ENCODE measurements at regions not wholly inside any gene's neighbourhood (a gene's known extent, or its start where the extent isn't known, plus 50 kb on each side); places are given as distances from the start of the nearest gene placed in this dataset.
"Not testable (repeated sequence)": the region's sequence is repeated elsewhere in the genome, so short reads cannot be mapped to it uniquely, and the experiment has no call there.

DNA sequence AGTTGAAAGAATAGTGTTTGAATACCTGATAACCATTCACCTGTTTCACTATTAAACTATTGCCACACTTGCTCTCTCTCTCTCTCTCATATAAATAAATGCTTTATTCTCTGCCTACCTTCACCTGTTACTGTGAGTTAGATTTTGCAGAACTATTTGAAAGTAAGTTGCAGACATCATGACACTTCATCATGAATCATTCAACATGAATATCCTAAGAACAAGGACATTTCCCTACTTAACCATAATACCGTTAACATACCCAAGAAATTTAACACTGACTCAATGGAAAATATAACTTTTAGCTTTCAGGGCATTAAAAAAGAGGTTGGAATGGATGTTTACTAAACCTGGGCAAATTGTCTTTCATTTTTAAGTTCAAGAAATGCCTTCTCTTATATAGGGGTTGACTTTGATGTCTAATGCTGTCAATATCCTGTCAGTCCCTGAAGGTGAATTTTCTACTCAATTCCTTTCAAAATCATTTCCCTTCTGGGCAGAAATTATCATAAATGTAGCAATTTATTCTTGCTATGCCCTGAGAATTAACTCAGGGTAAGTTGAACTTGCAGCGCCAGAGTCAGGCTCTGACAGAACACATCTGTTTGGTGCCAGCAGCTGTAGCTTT lies 582.6 kb upstream of the TLE4 start:
- no peak for DNase-seq

DNA sequence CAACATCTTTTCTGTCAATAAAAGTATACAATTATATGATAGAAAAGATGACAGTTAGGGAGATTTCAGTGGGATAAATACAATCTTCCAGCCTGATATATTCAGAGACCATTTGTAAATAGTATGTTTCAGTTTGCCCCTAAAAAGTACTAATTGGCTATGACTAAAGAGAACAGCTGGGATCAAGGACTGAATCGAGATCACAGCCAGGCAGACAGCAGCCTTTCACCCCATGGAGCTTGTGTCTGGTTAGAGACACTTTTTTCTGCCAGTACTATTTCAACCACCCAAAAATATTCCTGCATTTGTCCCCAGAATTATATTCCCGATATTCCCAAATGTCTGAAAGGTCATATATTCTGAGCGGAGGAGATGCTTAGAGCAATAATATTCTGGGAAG lies 577.3 kb upstream of the TLE4 start:
- no peak for DNase-seq

DNA sequence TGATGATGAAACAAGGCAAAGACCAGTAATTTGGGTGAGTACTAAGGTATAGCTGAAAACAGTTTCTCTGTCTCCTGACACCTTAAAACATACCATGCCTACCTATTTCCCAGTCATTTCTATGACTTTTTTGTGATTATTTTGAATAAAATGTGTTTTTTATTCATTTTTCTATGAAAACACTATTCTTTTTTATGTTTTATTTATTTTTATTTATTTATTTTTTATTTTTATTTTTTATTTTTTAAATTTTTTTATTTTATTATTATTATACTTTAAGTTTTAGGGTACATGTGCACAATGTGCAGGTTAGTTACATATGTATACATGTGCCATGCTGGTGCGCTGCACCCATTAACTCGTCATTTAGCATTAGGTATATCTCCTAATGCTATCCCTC lies 576.8 kb upstream of the TLE4 start:
- DNase-seq: not testable (repeated sequence)

DNA sequence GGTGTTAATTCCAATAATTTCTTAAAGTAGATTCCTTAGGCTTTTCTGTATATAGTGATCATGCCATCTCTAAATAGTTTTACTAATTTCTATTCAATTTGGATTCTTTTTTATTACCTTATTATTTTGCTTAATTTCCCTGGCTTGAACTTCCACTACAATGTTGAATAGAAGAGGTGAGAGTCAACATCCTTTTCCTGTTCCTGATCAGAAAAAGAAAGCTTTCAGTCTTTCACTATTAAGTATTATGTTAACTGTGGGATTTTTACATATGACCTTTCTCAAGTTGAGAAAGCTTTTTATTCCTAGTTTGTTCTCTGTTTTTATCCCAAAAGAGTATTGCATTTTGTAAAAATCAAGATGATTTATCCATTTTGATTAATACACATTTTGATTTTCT lies 574.5 kb upstream of the TLE4 start:
- DNase-seq: no peak

DNA sequence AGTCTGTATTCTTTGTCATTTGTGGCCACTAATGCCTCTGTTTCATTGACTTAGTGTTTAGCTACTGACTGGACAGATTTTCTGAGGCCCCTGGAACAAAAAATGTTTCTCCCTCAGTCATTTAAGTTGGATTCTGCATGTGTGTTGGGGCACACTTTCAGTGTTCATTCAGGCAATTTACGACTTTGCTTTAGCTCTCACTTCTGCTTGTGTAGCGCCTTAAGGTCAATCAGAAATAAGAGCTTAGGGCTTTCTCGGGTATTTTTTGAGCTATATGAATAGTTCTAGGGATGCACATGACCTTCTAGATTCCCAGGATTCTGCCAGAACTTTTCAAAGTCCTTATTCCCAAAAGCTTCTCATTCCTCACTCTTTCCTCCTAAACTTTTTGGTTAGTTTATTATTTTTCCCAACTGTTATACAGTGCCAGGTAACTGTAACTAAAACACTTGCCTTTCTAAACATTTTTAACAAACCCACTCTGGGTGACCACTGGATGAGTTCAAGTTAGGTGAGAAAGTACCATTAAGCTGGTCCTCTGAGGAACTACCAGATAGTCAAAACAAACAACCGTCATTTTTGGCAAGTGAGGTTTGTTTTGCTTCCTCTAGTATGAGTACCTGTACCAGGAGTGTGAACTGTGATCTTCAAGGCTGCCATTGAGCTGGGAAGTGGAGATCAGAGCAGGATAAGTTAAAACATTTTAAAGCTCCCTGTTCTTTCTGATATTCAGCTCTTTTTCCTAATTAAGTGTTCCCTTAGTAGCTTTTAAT lies 571.3 kb upstream of the TLE4 start:
- DNase-seq: no peak

DNA sequence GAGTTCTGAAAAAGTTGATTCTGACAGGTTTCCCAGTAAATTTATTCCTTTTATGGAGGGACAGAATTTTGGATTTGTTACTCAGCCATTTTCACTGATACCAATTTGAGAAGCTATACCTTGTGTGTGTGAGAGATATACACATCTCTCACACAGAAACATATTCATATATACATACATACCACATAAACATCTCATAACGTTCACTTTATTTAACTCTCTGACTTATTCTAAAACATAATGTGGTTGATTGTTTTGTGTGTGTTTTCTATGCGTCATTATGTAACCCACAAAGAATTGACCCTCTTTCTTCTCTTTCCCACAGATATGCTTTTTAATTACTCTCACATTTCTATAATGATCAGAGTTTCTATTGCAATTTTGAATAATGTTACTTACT lies 570.8 kb upstream of the TLE4 start:
- no peak for DNase-seq

DNA sequence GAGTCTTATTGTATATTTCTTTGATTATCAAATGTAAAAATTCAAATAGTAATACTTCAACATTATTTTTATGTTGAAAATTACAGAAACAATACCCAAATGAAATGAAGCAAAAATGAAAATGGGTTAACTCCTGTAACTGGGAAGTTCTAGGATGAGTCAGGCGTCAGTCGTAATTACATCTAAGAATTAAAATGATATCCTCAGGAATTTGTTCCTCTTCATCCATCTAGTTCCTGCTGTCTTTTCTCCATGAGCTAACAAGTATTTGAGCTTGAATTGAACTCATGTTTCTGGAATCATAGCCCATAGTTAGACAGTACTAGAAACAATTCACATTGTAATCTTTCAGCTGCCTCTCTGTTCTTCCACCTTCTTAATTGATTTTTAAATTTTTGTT lies 568.3 kb upstream of the TLE4 start:
- no peak for DNase-seq

DNA sequence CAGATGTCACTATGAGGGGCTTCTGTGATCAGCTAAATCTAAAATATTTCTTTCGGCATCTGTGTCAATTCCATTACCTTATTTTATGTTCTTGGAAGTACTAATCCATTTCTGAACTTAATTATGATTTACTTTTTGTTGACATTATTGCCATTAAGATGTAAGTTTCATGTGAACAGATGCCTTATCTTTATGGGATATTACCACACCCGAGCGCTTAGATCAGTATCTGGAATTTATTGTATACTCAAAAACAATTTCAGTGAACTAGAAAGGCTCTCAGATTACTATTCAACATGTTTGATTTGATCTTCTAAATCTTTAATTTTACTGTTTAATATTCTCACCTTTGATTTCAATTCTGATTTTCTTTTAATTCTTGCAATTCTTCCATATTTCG lies 567.7 kb upstream of the TLE4 start:
- no peak for DNase-seq

DNA sequence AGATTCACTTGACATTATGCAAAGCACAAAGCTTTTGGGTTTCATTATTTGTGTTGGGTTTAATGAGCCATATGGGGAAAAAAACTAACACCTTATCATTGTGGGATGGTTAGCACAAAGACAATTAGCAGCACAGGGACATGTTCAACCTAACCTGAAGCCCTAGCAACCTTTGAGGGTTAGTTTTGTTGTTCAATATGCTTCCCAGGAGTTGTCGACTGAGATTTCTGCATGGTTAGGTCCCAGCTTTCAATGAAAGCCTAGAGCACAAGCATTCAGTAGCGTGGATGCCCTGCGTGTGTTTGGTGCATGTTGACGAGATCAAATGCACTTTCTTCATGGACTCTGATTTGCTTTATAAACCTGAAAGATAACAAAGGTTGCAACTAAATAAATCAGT lies 565.2 kb upstream of the TLE4 start:
- DNase-seq: no peak

DNA sequence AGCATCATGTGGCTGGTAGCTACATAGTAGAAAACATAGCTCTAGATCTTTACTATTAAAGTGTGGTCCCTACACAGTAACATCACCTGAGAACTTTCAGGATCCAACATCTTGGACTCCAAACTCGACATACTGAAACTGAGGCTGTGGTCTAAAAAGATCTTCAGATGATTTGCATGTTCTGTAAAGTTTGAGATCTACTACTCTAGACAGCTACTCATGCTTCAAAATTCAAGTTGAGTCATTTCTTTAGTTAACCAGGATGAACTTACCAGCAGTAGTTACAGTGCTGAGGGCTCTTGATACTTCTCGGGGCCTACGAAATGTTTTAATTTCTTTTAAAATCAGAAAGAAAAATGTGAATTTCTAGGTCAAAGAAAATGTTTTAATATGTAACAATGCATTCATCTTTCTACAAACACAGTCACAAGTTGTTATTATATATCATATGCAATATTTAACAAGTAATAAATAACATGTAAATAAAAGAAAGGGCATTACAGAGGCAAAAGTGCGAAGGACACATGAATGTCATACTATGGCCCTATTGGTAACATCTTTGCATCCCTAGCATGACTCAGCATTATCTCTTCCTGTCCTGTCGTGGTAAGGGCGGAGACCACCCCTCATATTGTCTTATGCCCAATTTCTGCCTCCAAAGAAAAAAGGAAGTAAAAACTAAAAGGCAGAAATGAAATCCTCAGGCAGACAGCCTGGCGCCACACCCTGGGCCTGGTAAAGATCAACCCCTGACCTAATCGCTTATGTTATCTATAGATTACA lies 563.9 kb upstream of the TLE4 start:
- no peak for DNase-seq

DNA sequence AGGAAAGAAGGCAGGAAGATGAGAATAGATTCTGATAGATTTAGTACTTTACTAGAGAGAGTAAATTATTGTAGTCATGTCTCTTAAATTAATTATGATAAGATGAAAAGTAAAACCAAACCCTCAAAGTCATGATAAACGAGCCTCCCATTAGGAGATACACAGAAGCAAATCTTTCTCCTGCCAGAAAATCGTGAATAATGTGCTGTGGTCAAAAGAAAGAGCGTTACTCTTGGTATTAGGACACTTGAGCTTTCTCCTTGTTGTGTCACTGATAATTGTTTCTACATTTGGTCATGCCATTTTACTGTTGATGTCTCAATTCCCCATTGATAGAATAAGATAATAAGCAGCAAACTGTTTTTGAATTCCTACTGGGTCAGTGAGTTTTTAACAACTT lies 562.8 kb upstream of the TLE4 start:
- no peak for DNase-seq

DNA sequence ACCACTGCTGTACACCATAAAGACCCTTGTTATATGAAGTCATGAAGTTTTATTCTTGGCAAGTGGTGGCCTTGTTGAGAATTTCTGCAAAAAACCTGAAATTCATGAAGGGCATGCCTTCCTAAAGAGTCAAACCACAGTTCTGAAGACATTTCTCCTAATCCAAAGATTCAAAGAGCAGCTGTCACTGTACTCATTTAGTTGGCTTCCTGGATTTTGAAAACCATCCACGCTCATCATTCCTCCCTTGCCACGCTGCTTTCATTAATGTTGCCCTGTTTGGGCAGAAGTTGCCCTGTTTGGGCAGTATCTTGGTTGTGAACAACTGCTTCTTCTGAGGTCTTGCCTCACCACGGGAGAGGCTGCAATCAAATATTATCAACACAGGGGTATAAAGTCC lies 560.3 kb upstream of the TLE4 start:
- DNase-seq: no peak

DNA sequence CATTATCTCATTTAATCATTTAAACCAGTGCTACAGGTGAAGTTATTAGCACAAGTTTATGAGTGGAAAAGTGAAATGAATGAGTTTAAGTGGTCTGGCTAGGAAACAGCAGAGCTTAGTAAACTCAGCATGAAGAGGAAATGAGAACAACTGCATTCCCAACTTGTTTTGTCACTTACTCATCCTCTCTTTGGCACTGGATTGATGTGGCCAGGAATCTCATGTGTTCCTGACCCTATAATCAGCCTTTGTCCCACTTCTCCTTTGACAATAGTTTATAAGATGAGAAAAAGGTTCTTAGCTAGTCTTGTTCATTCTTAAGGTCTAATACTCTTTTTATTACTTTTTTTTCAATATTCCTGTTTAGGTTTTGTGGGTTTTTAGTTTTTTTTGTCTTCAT lies 559.2 kb upstream of the TLE4 start:
- no peak for DNase-seq

DNA sequence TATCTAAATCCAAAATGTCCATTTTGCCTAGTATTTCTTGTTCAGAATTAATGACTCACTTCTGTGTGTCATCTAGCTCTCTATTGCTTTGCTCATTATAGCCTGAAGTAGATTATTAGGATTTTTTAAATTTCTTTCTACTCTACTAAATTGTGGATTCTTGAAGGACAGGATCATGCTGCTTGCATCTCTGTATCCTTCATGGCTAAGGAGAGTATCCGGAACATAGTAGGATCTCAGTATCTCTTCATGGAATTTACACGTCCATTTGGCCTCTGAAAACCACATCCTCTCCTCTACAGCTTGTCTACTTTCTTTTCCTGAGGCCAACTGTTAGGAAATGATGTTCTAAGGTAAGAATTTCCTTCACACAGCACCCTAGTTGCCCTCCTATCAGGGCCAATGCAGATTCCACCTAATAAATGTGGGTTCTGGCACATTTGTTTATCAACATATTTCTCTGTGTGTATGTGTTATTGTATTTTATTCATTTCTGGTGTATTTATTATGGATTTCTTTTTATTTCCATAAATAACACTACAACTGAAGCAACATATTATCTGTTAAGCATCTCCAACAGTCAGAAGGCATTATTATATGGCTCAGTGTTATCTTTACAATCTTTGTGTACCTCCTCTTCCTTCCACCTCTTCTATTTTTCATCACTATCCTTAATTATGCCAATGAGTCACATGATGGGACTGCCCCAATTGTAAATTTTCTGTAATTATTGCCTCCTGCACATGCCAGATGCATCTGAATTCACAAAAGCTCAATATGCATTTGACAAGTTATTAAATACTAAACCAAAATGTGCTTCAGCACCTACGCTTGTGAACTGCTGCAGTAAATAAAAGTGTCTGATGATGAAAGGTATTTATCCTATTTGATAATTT lies 557.8 kb upstream of the TLE4 start:
- DNase-seq: no peak

DNA sequence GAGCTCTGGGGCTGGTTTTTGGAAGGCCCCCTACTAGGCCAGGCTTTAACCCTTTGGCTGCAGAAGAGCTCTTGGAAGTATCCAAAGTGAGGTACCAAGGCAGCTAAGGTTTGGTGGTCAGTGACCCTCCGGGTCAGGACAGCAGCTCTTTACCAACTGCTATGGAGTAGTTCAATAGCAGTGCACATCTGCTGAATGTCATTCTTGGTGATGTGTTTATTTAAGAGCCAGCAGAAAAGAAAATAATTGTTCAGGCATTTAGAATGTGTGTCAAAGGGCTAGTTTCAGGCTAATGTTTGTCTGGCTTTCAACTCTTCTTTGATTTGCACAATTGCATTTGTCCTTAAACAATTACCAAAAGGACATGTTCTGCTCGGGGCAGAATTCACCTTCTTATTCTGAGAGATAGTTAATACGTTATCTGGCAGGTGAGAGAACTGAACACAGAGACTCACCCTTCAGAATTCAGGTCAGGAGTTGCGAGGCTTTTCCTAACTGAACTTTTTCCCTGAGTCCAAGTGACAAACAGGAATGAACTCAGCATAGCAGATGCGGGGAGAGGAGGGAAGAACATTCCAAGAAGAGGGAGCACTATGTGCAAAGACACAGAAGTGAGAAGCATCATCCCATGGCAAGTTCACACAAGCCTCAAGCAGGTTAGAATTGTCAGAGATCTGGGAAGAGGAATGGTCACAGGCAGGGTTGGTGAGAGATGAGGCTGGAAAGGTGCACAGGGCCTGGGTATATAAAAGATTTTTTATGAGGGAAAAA lies 556.7 kb upstream of the TLE4 start:
- no peak for DNase-seq

DNA sequence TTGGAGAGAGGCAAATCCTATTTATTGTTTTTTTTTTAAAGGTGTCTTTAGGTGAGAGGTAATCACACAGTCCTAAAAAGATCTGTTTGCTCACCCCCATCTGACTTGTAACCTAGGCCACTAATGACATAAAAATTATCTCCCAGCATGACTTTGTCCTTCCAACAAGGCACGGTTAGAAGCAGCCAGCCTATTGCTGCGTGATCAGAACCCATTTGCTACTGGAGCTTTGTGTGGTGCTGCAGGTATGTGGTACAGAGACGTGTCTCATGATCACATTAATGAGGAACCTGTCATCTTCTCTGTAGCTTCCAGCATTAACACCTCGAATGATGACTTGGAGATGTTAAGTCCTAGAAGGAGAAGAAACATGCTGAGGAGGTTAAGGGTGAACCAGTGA lies 555.8 kb upstream of the TLE4 start:
- DNase-seq: no peak

DNA sequence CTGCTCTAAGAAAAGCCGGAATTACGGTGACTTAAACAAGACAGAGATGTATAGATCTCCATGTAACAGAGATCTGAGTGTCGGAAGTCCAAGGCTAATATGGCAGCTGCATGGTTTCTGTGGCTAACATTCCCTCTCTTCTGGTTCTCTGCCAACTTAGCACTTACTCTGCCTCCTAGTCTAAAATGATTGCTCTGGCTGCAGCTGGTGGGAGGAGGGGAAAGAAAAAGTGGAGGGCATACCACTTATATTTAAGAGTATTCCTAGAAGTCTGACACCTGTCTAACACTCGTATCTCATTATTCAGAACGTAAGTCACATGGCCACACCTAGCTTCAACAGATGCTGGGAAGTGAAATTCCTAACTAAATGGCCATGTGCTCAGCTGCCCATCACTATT lies 551.5 kb upstream of the TLE4 start:
- no peak for DNase-seq

DNA sequence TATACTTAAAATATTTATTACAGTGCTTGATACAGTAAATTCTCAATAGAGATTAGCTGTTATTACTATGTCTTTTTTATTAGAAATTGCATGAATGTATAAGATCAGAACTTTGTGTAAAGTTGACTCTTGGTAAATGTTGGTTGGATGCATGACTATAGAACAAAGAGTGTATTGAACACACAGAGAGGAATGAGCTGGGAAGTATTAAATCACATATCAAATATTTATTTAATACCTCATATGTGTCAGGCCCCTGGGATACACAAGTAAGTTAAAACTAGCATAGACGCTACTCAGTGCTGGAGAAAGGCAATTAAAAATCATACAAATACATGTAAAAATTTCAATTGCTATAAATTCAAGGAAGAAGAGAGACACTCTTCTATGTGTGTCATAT lies 550.7 kb upstream of the TLE4 start:
- DNase-seq: no peak

DNA sequence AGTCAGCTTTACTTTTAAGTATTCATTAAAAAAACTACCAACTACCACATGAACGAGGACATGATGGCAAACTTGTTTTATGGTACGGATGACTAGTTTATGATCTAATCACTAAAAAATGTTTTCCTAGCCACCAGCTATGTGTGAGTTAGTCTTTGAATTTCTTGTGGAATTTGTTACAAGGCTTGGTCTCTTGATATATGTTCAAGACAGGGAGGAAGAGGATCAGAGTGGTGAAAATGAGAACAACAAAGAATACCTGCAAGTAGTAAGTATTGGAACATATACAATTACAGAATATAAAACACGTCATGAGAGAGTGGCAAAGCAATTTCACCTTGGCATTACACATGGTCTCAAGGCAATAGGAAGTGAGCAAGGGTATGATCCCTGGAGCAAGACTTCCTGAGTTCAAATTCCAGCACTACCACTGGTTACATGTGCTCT lies 548.6 kb upstream of the TLE4 start:
- DNase-seq: no peak

DNA sequence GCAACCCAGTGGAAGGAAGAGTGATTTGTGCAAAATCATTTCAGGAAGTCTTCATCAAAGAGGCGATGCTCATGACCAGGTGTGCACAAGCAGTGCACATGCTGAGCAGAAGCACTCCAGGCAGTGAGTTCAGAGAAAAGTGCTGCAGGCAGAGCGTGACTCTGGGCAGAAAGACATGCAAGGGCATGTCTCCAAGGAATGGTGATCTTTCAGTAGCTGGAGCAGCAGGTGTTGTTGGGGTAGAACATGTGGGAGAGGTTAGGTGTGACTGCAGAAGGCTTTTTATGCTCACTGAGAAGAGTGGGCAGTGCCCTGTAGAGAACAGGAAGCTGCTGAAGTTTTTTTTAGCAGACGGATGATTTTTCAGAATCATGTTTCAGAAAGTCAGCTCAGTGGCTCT lies 545.4 kb upstream of the TLE4 start:
- DNase-seq: no peak

DNA sequence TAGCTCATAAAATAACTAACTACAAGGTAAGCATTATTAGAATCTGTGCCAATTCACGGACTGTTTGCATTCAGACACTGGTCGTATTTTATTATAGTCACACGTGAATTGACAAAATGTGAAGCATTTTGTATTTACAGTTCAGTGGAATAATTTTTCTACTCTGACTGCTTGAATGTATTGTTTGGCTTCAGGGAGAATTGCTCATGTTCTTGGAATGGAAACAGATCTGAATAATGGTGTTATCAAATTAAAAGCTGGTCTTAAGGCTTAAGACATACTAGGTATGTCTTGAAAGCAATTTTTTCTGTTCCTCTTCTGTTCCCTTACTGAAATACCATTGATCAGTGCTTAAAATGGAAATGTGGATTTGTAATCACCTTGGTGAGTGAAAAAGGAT lies 543.7 kb upstream of the TLE4 start:
- no peak for DNase-seq

DNA sequence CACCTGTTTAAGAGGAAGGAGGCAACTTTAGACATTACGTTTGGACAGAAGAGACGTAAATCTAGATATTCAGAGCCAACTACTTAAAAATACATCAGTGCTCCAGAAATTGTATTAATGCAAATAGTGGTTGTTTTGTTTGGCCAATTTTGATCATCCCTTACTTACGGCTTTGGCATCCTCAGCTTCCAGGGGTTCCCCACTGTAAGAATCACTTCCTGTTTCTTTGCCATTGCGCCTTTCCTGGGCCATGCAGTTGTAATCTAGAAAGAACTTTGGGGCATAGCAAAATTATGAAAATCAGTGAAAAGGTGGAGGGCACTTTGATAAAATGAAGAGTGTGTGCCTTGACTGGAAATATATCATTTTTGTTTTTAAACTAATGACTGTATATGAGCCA lies 537.2 kb upstream of the TLE4 start:
- no peak for DNase-seq
